Osteocyte (in vitro differentiated cells): ENCODE measurements at regions not wholly inside any gene's neighbourhood (a gene's known extent, or its start where the extent isn't known, plus 50 kb on each side); places are given as distances from the start of the nearest gene placed in this dataset.

ENCODE experiments used
- DNase-seq: peaks from one replicate; pipeline ENCODE4 v3.0.0; 2021; ENCODE audit warnings: mixed read lengths; ENCODE audit not compliant: unreplicated experiment; ENCODE audit errors: extremely low spot score
- H3K27ac Mint-ChIP-seq: one replicate; pipeline ENCODE4 v1.8.0; 2021; ENCODE audit warnings: mild to moderate bottlenecking, mixed read lengths; ENCODE audit not compliant: unreplicated experiment
- H3K27me3 Mint-ChIP-seq: one replicate; pipeline ENCODE4 v1.8.0; 2021; ENCODE audit warnings: mixed read lengths; ENCODE audit not compliant: unreplicated experiment
- H3K36me3 Mint-ChIP-seq: one replicate; pipeline ENCODE4 v1.8.0; 2021; ENCODE audit warnings: mixed read lengths; ENCODE audit not compliant: unreplicated experiment
- H3K4me1 Mint-ChIP-seq: one replicate; pipeline ENCODE4 v1.8.0; 2021; ENCODE audit warnings: mixed read lengths; ENCODE audit not compliant: unreplicated experiment
- H3K4me3 Mint-ChIP-seq: one replicate; pipeline ENCODE4 v1.8.0; 2021; ENCODE audit warnings: mild to moderate bottlenecking, moderate library complexity, mixed read lengths; ENCODE audit not compliant: unreplicated experiment
- H3K9me3 Mint-ChIP-seq: one replicate; pipeline ENCODE4 v1.8.0; 2021; ENCODE audit warnings: mixed read lengths; ENCODE audit not compliant: unreplicated experiment
- CTCF ChIP-seq: fragments of 200-600 bp; sonication (generic); IDR thresholded peaks from 2 replicates; pipeline ENCODE4 v1.5.0; 2021; ENCODE audit warnings: antibody characterized with exemption, mild to moderate bottlenecking, moderate library complexity

GRCh38 chr10:64505501-64505900, 984.3 kb downstream of the REEP3 start:
- Mint-ChIP-seq H3K4me1 (peaks cover 2% of the 10 kb centered on the region), H3K9me3 (no peaks in the 10 kb centered on the region)

GRCh38 chr10:64506963-64507362, 985.8 kb downstream of the REEP3 start:
- TF ChIP-seq CTCF: no peak
- no peak for DNase-seq
- H3K4me1 Mint-ChIP-seq: peaks cover 2% of the 10 kb centered on the region
- H3K36me3 Mint-ChIP-seq: no peaks in the 10 kb centered on the region
- H3K27me3 Mint-ChIP-seq: no peaks in the 10 kb centered on the region
- H3K9me3 Mint-ChIP-seq: no peaks in the 10 kb centered on the region
- no peak overlapping the region for H3K27ac Mint-ChIP-seq
- no peak overlapping the region for H3K4me3 Mint-ChIP-seq

More at GRCh38 chr10:64505501-64505900, 984.3 kb downstream of the REEP3 start:
- DNase-seq: no peak
- TF ChIP-seq CTCF: no peak
- Mint-ChIP-seq H3K36me3 (no peaks in the 10 kb centered on the region), H3K4me3 (no peak overlapping the region), H3K27ac (no peak overlapping the region), H3K27me3 (no peaks in the 10 kb centered on the region)

GRCh38 chr10:64507651-64508028, 986.4 kb downstream of the REEP3 start:
- no peaks in the 10 kb centered on the region for H3K4me1 Mint-ChIP-seq
- no peak overlapping the region for H3K4me3 Mint-ChIP-seq
- H3K27ac Mint-ChIP-seq: no peak overlapping the region
- TF ChIP-seq CTCF: no peak
- H3K9me3 Mint-ChIP-seq: no peaks in the 10 kb centered on the region
- no peaks in the 10 kb centered on the region for H3K27me3 Mint-ChIP-seq
- H3K36me3 Mint-ChIP-seq: no peaks in the 10 kb centered on the region
- DNase-seq: no peak

DNA sequence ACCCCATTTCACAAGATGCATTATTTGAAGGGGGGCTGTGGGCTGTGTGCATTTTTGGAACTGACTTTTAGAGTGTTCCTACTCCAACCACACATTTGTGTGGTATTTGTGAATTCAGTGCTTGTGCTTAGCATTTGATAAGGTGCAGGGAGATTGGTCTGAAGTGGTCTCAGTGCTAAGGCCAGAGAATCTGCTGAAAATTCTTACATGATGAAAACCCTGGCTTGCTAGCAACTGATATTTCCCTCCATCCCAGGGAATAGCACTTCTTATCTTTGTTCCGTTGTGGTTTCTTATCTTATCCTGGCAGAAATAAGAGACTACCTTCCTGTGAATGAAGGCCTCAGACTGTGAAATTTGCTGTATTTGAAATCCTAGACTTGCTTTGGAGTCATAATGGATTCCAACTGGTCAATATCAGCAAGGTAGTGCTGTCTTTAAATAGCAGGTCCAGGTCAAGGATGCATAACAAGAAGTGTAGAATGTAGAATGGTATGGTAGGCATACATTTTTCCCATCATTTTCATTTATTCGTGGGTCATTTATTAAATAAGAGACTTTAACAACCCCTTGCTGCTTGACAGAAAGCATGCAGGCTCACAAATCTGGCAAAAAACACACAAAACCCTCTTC, 986.9 kb downstream of the REEP3 start:
- TF ChIP-seq CTCF: no peak
- H3K9me3 Mint-ChIP-seq: no peaks in the 10 kb centered on the region
- no peak for DNase-seq
- peaks cover 3% of the 10 kb centered on the region for H3K4me1 Mint-ChIP-seq
- H3K27me3 Mint-ChIP-seq: no peaks in the 10 kb centered on the region
- H3K4me3 Mint-ChIP-seq: no peak overlapping the region
- H3K27ac Mint-ChIP-seq: no peak overlapping the region
- no peaks in the 10 kb centered on the region for H3K36me3 Mint-ChIP-seq

DNA sequence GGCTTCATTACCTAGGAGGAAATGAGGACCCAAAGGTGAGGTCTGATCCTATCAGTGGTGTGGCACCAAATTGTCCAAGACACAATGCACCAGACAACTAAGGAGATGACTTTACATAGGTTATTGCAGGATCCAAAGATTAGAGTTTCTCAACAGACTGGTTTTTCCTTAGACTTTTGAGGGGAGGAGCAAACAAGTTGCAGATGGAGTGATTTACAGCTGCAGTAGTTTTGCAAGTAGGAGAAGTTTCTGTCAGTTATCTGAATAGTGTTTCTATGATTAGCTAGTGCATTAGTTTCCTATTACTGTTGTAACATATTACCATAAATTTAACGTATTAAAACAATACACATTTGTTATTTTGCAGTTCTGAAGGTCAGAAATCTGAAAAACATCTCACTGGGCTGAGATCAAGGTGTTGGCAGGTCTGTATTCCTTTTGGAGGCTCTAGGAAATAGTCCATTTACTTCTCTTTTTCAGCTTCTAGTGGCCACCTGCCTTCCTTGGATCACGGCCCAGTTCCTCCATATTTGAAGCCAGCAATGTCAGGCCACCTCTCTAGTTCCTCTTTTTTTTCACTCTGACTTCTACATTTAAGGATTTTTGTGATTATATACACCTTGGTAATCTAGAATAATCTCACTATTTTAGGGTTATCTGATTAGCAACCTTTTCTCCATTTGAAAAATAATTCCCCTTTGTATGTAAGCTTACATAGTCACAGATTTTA, 994.9 kb downstream of the REEP3 start:
- TF ChIP-seq CTCF: no peak
- no peak for DNase-seq
- Mint-ChIP-seq H3K9me3 (no peaks in the 10 kb centered on the region), H3K36me3 (no peaks in the 10 kb centered on the region), H3K27ac (no peak overlapping the region), H3K4me3 (no peak overlapping the region), H3K27me3 (no peaks in the 10 kb centered on the region), H3K4me1 (peaks cover 8% of the 10 kb centered on the region)
